GM21526 (cell line): ENCODE measurements at regions not wholly inside any gene's neighbourhood (a gene's known extent, or its start where the extent isn't known, plus 50 kb on each side); places are given as distances from the start of the nearest gene placed in this dataset.

ENCODE experiments used
- ATAC-seq: cut with Tn5 transposase; IDR thresholded peaks from one replicate; pipeline ENCODE4 v1.9.1; 2021; ENCODE audit warnings: moderate library complexity; ENCODE audit not compliant: unreplicated experiment, low FRiP score

GRCh38 chr18:56545464-56545863 lies 92.9 kb downstream of the TXNL1 start:
- ATAC-seq, result no peak

DNA sequence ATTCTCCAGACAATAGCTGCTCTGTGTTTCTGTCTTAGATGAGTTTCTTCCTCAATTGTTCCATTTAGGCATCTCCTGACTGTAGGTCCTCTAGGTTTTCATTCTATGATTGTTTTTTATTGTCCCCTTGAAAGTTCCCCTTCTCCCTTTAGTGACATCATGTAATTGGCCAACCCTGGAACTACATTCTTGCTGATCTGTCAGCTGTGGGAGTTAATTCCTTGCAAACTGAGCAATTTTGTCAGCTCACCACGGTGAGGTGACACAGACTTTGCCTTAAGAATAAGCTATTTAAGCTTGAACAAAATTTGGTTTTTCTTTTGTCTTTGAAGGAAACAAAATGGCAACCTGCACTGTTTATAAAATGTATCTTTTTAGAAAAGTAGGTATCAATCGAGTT lies 95.9 kb downstream of the TXNL1 start:
- ATAC-seq, result no peak

DNA sequence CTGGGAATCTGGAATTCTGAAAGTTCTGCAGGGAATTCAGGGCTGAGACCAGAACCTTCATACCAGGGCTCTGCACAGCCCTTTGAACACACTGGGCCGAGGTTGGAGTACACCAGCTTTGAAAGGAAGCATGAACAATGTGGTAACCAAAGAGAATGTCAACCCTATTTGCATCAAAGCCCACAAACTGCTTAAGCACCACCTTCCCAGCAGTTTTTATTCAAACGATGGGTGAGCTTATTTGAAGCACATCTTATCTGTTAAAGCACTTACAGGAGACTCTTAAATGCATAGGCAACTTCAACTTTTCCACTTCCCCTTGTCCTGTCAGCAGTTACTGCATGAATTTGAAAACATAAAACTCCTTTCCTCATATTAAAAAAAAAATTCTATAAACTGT lies 96.6 kb downstream of the TXNL1 start:
- ATAC-seq, result no peak

GRCh38 chr18:56541340-56541739 lies 97.1 kb downstream of the TXNL1 start:
- ATAC-seq, result no peak

DNA sequence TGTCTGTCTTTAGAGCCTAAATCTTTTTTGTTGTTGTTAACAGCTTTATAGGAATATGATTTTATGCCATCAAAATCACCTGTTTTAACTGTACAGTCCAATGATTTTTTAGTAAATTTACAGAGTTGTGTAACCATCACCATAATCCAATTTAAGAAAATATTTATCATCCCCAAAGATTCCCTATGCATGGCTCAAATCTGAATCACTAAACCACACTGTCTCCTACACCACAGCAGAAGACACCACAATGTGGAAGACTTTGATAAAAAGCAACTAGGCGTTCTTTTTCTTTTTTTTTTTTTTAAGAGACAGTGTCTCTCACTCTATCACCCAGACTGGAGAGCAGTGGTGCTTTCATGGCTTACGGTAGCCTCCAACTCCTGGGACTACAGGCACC lies 99.6 kb downstream of the TXNL1 start:
- ATAC-seq, result no peak

DNA sequence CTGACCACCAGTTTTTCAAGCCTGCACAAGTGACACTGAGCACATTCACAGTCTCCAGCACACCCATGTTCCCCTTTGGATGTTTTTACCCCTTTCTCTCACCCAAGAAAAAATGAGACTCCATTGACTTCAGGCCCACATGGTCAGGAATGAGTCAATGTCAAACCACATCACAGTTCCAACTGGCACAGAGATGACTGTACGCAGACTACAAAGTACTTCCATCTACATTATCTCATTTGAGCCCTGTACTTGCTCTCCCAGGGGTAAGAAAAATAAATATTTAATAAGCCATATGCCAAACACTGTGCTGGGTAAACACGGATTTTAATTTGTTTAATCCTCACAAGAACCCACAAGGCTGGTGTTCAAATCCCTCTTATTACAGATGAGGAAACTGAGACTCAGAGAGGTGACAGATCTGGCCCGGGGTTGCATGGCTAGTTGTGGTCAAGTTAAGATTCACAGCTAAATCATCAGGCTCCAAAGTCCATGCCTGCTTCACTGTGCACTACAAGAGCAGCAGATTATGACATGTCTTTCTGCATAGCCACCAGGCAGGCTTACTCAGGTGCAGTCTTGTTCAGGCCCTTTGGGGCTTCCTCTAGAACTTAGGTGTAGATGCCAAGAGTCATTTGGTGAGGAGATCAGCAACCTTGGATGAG lies 106.1 kb downstream of the TXNL1 start:
- ATAC-seq, result peak; percentile 98

GRCh38 chr18:56522816-56523215 lies 115.6 kb downstream of the TXNL1 start:
- ATAC-seq, result no peak

- ATAC-seq, result no peak
Observed at GRCh38 chr18:56521263-56521662, 117.1 kb downstream of the TXNL1 start.

- no peak for ATAC-seq
Observed at GRCh38 chr18:56517761-56518160, 120.6 kb downstream of the TXNL1 start.

GRCh38 chr18:56517196-56517595 lies 121.2 kb downstream of the TXNL1 start:
- no peak for ATAC-seq

- no peak for ATAC-seq
Observed at GRCh38 chr18:56516789-56517188, 121.6 kb downstream of the TXNL1 start.

DNA sequence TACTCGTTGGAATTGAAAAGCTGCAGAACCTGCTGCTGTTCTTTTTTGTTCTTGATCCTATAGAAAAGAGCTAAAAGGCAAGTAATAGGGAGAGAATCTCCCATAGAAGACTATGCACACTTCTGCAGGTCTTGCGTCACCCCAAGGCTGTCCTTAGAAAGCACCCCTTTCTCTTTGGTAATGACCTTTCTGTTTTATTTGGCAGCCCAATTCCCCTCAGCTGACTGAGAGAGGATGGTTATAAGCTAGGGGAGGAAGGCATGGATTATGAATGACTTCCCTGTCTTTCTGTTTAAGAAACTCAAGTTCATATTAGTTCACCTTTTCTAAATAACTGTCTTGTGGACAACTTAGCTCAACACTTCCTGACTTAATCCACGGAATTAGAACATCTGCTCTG lies 122.9 kb downstream of the TXNL1 start:
- no peak for ATAC-seq

- ATAC-seq, result no peak
Observed at GRCh38 chr18:56511996-56512395, 126.4 kb downstream of the TXNL1 start.

DNA sequence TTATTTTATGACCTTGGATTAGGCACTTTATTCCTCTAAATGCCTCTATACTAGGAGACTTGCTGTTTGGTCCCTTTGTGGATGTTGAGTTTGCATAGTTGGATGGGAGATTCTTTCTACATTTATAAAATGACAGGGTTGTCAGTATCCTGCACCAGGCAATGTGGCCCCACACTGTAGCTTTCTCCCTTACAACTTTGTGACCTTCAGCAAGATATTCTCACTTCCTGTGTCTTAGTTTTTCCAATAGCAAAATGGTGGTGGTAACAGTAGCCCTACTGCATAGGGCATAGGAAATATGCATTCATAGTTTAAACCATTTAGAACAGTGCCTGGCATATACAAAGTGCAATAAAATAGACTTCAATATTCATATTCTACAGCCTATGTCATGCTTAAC lies 128.3 kb downstream of the TXNL1 start:
- no peak for ATAC-seq

GRCh38 chr18:56509656-56510055 lies 128.7 kb downstream of the TXNL1 start:
- ATAC-seq, result no peak

- no peak for ATAC-seq
Observed at GRCh38 chr18:56508370-56509036, 129.9 kb downstream of the TXNL1 start.

DNA sequence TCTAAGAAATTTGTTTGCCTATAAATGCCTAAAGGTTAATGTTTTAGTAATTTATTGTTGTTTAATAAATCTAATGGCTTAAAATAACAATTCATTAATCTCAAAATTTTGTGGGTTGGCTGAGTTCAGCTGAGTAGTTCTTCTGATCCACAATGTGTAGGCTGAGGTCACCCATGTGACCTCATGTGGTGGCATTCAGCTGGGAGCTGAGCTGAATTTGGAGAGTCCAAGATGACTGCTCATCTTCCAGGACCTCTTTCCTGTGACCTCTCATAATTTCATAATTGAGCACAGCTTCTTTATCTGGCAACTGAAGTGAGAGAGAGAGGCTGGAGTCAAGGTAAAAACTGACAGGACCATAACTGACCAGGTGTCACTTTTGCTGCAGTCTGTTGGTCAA lies 132.4 kb downstream of the TXNL1 start:
- no peak for ATAC-seq

GRCh38 chr18:56505293-56505692 lies 133.1 kb downstream of the TXNL1 start:
- ATAC-seq, result no peak

- ATAC-seq, result no peak
Observed at GRCh38 chr18:56501896-56502295, 136.5 kb downstream of the TXNL1 start.

DNA sequence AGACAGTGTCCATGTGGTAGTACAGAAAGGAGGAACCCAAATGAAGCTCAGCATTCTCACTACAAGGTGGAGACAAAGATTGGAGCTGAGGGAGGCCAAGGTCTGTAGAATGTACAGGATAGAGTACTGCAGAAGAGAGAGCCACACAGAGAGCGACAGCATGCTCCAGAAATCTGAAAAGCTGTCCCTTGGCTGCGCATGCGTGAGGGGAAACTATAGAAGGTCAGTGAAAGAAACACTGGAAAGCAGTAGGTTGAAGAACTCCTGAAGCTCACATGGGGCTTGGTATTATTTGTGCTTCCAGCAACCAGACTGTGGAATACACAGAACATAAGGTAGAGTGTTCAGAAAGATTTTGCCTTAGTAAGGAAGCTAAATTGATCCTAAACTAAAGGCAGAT lies 142.5 kb downstream of the TXNL1 start:
- ATAC-seq, result no peak

DNA sequence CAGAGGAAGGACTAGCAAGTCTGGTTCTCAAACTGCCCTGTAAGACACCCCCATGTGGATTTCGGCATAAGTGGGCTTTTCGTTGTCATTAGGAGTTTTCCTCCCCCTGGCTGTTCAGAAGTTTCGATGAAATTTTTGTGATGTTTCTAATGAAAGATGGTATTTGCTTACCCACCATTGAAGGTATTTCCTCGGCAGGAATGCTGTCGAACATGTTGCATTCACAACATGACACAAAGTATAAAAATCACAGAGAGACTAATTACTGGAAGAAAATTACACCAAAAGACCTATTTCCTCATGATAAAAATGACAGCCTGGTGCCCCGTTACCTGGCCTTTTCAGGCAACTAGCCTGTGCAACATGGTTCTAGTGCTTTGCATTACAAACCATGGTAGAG lies 144.9 kb downstream of the TXNL1 start:
- no peak for ATAC-seq

- no peak for ATAC-seq
Observed at GRCh38 chr18:56492136-56492535, 146.3 kb downstream of the TXNL1 start.
